ENCODE measurements at regions not wholly inside any gene's neighbourhood (a gene's known extent, or its start where the extent isn't known, plus 50 kb on each side); places are given as distances from the start of the nearest gene placed in this dataset.

GRCh38 chr2:120947982-120948661 lies 212.5 kb downstream of the GLI2 start:
- TF ChIP-seq CTCF (IDR thresholded peaks at IDR 0.05) (no peak), EZH2 (IDR thresholded peaks at IDR 0.05; ENCODE audit: borderline replicate concordance, insufficient read depth, low read depth, low read length, poor library complexity, severe bottlenecking) (no peak)

Data from B cell (primary cell).